ENCODE measurements at regions not wholly inside any gene's neighbourhood (a gene's known extent, or its start where the extent isn't known, plus 50 kb on each side); places are given as distances from the start of the nearest gene placed in this dataset.

- Mint-ChIP-seq H3K9me3 (no peaks in the 10 kb centered on the region), H3K36me3 (ENCODE audit: low read depth) (no peaks in the 10 kb centered on the region; the same call in 2 of the 3 replicates), H3K4me1 (peaks cover 46% of the 10 kb centered on the region), H3K27me3 (ENCODE audit: insufficient read depth, low read depth, poor library complexity) (peaks cover 2% of the 10 kb centered on the region), H3K4me3 (no peak overlapping the region), H3K27ac (no peak overlapping the region)
- DNase-seq (ENCODE audit: low spot score) (no peak), ATAC-seq (no peak)
- TF ChIP-seq NANOG (IDR thresholded peaks at IDR 0.05; ENCODE audit: borderline replicate concordance), result no peak
- TF ChIP-seq JUNB (IDR thresholded peaks at IDR 0.05; ENCODE audit: unreplicated experiment), result no peak
- TF ChIP-seq EZH2 (IDR thresholded peaks at IDR 0.05; ENCODE audit: low read depth, unreplicated experiment), result no peak
- no peak for TF ChIP-seq POLR2AphosphoS5 (IDR thresholded peaks at IDR 0.05; ENCODE audit: low read depth)
- Histone ChIP-seq H4K20me1 (replicated peaks; ENCODE audit: insufficient read depth) (no peaks in the 10 kb centered on the region), H3K27ac (ENCODE audit: low read depth) (no peak overlapping the region), H3K36me3 (ENCODE audit: insufficient read depth) (no peaks in the 10 kb centered on the region), H3K9me2 (ENCODE audit: insufficient read depth) (no peaks in the 10 kb centered on the region), H3F3A (replicated peaks; ENCODE audit: low read depth) (no peaks in the 10 kb centered on the region), H3K4me2 (no peak overlapping the region), H3K79me2 (replicated peaks; ENCODE audit: insufficient read depth) (no peaks in the 10 kb centered on the region), H3K4me3 (no peak overlapping the region), H3K4me1 (ENCODE audit: insufficient read depth) (peaks cover 33% of the 10 kb centered on the region), H3K27me3 (ENCODE audit: insufficient read depth) (no peaks in the 10 kb centered on the region), H2AFZ (no peak overlapping the region)
Measured at GRCh38 chr21:27021801-27022200, 54.9 kb upstream of the ADAMTS5 start.

DNA sequence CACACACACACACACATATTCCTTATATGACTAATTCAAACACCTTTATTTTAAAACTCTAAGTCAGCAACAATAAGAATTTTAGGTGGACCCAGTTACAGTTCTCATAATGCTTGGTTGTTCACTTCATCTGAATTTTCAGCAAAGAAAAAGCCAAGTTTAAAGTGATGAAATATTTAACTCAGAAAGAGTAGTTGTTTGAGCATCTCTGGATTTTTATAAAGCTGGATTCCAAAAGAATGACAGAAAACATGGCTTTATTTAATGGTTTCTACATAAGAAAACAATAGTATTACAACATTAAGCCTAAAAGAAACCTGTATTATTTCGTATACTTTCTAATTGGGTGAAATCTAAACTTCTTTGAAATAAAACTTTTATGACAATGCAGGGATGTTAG lies 54.2 kb upstream of the ADAMTS5 start:
- Histone ChIP-seq H3K4me1 (ENCODE audit: insufficient read depth) (peaks cover 26% of the 10 kb centered on the region), H3F3A (replicated peaks; ENCODE audit: low read depth) (no peaks in the 10 kb centered on the region), H3K36me3 (ENCODE audit: insufficient read depth) (no peaks in the 10 kb centered on the region), H2AFZ (no peak overlapping the region), H3K27ac (ENCODE audit: low read depth) (no peak overlapping the region), H4K20me1 (replicated peaks; ENCODE audit: insufficient read depth) (no peaks in the 10 kb centered on the region), H3K9me2 (ENCODE audit: insufficient read depth) (no peaks in the 10 kb centered on the region), H3K79me2 (replicated peaks; ENCODE audit: insufficient read depth) (no peaks in the 10 kb centered on the region), H3K27me3 (ENCODE audit: insufficient read depth) (no peaks in the 10 kb centered on the region), H3K4me2 (no peak overlapping the region), H3K4me3 (no peak overlapping the region)
- Mint-ChIP-seq H3K36me3 (ENCODE audit: low read depth) (no peaks in the 10 kb centered on the region; the same call in 2 of the 3 replicates), H3K4me1 (peaks cover 38% of the 10 kb centered on the region), H3K9me3 (no peaks in the 10 kb centered on the region), H3K4me3 (no peak overlapping the region), H3K27ac (no peak overlapping the region), H3K27me3 (ENCODE audit: insufficient read depth, low read depth, poor library complexity) (peaks cover 2% of the 10 kb centered on the region)
- no peak for ATAC-seq
- TF ChIP-seq, protein P1, sequence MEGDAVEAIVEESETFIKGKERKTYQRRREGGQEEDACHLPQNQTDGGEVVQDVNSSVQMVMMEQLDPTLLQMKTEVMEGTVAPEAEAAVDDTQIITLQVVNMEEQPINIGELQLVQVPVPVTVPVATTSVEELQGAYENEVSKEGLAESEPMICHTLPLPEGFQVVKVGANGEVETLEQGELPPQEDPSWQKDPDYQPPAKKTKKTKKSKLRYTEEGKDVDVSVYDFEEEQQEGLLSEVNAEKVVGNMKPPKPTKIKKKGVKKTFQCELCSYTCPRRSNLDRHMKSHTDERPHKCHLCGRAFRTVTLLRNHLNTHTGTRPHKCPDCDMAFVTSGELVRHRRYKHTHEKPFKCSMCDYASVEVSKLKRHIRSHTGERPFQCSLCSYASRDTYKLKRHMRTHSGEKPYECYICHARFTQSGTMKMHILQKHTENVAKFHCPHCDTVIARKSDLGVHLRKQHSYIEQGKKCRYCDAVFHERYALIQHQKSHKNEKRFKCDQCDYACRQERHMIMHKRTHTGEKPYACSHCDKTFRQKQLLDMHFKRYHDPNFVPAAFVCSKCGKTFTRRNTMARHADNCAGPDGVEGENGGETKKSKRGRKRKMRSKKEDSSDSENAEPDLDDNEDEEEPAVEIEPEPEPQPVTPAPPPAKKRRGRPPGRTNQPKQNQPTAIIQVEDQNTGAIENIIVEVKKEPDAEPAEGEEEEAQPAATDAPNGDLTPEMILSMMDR (conservative IDR thresholded peaks at IDR 0.05; ENCODE audit: low read depth in 2 of 2), result no peak
- TF ChIP-seq NANOG (IDR thresholded peaks at IDR 0.05; ENCODE audit: borderline replicate concordance) (no peak), EZH2phosphoT487 (IDR thresholded peaks at IDR 0.05; ENCODE audit: unreplicated experiment) (no peak), EZH2 (IDR thresholded peaks at IDR 0.05; ENCODE audit: low read depth, unreplicated experiment) (no peak), CREB1 (CRISPR knock-in tag; IDR thresholded peaks at IDR 0.05; ENCODE audit: low read depth) (no peak)
- no peak for DNase-seq (ENCODE audit: low spot score)

DNA sequence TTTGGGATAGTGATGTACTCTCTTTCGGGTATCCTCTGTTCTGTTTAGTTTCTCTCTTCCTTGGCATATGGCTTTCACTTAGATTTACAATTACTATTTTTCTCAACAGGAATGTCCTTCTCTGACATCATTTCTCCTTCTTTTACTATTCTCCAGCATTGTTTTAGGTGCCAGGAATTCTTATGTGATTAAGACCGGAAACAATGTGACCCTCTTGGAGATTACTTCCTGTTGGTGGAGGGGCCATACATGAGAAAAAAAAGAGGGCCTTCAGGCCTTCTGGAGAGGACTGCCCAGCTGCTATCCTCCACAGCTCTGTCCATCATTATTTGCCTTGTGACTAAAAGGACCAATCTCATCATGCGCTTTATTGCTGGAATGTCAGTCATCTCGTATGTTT lies 50.4 kb upstream of the ADAMTS5 start:
- Histone ChIP-seq H3K79me2 (replicated peaks; ENCODE audit: insufficient read depth) (no peaks in the 10 kb centered on the region), H4K20me1 (replicated peaks; ENCODE audit: insufficient read depth) (no peaks in the 10 kb centered on the region), H3K36me3 (ENCODE audit: insufficient read depth) (no peaks in the 10 kb centered on the region), H3K9me2 (ENCODE audit: insufficient read depth) (no peaks in the 10 kb centered on the region), H3K4me1 (ENCODE audit: insufficient read depth) (0 out of 2 replicates have a peak, but pooled peaks cover 6% of the 10 kb centered on the region), H3K4me3 (no peak overlapping the region), H3K27me3 (ENCODE audit: insufficient read depth) (no peaks in the 10 kb centered on the region), H2AFZ (no peak overlapping the region), H3K4me2 (no peak overlapping the region), H3F3A (replicated peaks; ENCODE audit: low read depth) (no peaks in the 10 kb centered on the region), H3K27ac (ENCODE audit: low read depth) (no peak overlapping the region)
- no peak for TF ChIP-seq EZH2phosphoT487 (IDR thresholded peaks at IDR 0.05; ENCODE audit: unreplicated experiment)
- no peak for TF ChIP-seq ZNF114 (CRISPR knock-in tag; IDR thresholded peaks at IDR 0.05)
- TF ChIP-seq, protein P1 (conservative IDR thresholded peaks at IDR 0.05; ENCODE audit: low read depth in 2 of 2), result no peak
- Mint-ChIP-seq H3K4me3 (no peak overlapping the region), H3K36me3 (ENCODE audit: low read depth) (no peaks in the 10 kb centered on the region; the same call in 2 of the 3 replicates), H3K27ac (no peak overlapping the region), H3K9me3 (no peaks in the 10 kb centered on the region), H3K4me1 (peaks cover 22% of the 10 kb centered on the region), H3K27me3 (ENCODE audit: insufficient read depth, low read depth, poor library complexity) (no peaks in the 10 kb centered on the region)
- DNase-seq (ENCODE audit: low spot score), result peak; percentile 14
- no peak for ATAC-seq

Data from GM23338 (cell line).